GM12864 (cell line): ENCODE measurements at regions not wholly inside any gene's neighbourhood (a gene's known extent, or its start where the extent isn't known, plus 50 kb on each side); places are given as distances from the start of the nearest gene placed in this dataset.

ENCODE experiments used
- DNase-seq: peaks from one replicate; pipeline ENCODE4 v3.0.0-alpha.2; 2011; ENCODE audit warnings: low read depth
- H3K4me3 ChIP-seq: 2 replicates; pipeline ENCODE4 v1.5.1; 2011; ENCODE audit warnings: mild to moderate bottlenecking, low read depth, low read length, control low read depth
- CTCF ChIP-seq: IDR thresholded peaks from 2 replicates; pipeline ENCODE4 v1.5.1; 2011; ENCODE audit warnings: low read depth, mild to moderate bottlenecking, moderate library complexity, low read length, control low read depth, inconsistent platforms; ENCODE audit errors: missing control alignments

- DNase-seq = no peak
- no peak for TF ChIP-seq CTCF
Observed at GRCh38 chr5:3343911-3344310, 251.7 kb upstream of the IRX1 start.

DNA sequence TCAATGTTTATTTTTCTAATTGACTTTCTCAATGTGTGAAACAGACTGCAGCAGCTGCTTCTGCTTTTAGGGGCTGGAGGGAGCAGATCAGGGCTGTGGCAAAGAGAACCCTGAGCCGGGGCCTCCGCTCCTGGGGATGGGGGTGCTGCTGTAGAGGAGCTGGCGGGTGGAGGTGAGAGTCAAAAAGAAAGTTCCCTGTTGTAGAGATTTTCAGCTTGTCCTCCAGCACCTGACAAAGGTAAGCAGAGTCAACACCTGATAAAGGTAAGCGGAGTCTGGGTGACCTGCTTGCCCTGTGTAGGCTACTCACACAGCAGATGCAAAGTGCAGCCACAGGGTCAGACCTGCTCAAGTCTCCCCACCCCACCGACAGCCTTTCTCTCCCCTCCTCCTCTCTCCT, 252.4 kb upstream of the IRX1 start:
- H3K4me3 ChIP-seq = no peak overlapping the region
- TF ChIP-seq CTCF = no peak
- no peak for DNase-seq

More at GRCh38 chr5:3343911-3344310, 251.7 kb upstream of the IRX1 start:
- no peak overlapping the region for H3K4me3 ChIP-seq

- TF ChIP-seq CTCF = no peak
- DNase-seq = no peak
- H3K4me3 ChIP-seq = no peak overlapping the region
Observed at GRCh38 chr5:3342271-3343100, 253.1 kb upstream of the IRX1 start.

DNA sequence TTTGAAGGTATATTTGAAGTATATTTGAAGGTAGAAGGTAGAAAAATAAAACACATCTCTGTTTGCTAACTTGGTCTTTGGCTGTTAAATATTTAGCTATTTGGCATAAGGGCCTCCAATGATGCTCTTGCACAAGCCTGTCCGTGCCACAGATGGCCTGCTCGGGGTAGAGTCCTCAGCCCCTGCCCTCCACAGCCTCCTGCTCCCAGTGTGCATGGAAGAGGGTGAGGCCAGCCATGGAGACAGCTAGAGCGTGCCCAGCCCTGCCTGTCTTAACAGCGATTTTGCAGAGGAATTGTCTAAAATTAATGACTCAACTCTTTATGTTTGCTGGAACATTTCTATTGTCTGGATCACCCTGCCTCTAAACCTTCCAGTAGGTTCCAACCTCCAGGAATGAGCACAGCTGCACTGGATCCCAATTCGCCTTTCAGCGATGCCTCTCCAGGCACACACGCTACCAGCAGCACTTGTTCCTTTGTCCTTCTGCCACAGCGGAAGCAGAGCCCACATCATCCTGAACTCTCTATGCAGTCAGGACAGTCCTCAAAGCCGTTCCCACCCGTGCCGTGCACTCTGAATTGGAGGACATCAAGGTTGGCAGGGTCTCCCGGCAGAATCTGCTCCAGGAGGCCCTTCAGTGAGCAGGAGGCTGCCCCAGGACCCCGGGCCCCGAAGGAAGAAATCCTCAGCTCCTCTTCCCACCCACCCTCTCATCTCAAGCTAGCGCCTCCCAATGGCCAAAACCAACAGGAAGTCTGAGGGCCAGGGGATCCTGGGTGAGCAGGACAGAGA, 254.0 kb upstream of the IRX1 start:
- no peak overlapping the region for H3K4me3 ChIP-seq
- no peak for DNase-seq
- TF ChIP-seq CTCF = no peak

- H3K4me3 ChIP-seq = no peak overlapping the region
- no peak for DNase-seq
- no peak for TF ChIP-seq CTCF
Observed at GRCh38 chr5:3340471-3340870, 255.2 kb upstream of the IRX1 start.

DNA sequence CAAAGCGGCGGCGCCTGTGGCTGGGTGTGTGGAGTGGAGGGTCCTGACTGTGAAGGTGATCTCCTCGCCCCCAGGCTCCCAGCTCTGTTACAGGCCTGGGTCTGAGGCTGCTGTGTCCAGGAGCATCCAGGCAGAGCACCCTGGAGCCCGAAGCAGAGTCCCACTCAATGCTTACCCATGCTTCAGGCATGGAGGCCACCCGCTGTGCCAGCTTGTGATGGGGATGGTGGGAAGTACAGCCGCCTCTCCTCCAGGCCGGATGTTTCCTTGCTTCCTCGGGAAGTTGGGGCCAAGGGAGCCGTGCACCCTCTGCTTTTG, 255.9 kb upstream of the IRX1 start:
- TF ChIP-seq CTCF = no peak
- DNase-seq = no peak
- no peak overlapping the region for H3K4me3 ChIP-seq
